Stimulated activated CD4-positive, alpha-beta T cell treated with anti-CD3 and anti-CD28 coated beads, Interleukin-15, amount 100 ng/mL, for 48 hours (primary cell): ENCODE measurements at regions not wholly inside any gene's neighbourhood (a gene's known extent, or its start where the extent isn't known, plus 50 kb on each side); places are given as distances from the start of the nearest gene placed in this dataset.

Experiments
- DNase-seq, 2 donors: peaks; one replicate each; pipeline ENCODE4 v3.0.0-alpha.2; 2020; ENCODE audit warnings: low read depth in 2 of 2

GRCh38 chr6:166010136-166010960 lies 157.3 kb downstream of the TBXT start:
- DNase-seq = no peak

- no peak for DNase-seq
Observed at GRCh38 chr6:166009385-166010031, 158.1 kb downstream of the TBXT start.

- no peak for DNase-seq
Observed at GRCh38 chr6:166008441-166009369, 158.9 kb downstream of the TBXT start.

- DNase-seq = no peak
Observed at GRCh38 chr6:166007349-166008263, 160.0 kb downstream of the TBXT start.

- DNase-seq = no peak
Observed at GRCh38 chr6:166006900-166007301, 160.8 kb downstream of the TBXT start.

GRCh38 chr6:166005944-166006899 lies 161.4 kb downstream of the TBXT start:
- no peak for DNase-seq

GRCh38 chr6:166005401-166005943 lies 162.2 kb downstream of the TBXT start:
- DNase-seq = no peak

- DNase-seq = no peak
Observed at GRCh38 chr6:166004876-166005275, 162.8 kb downstream of the TBXT start.

GRCh38 chr6:166004471-166004870 lies 163.2 kb downstream of the TBXT start:
- DNase-seq = no peak

GRCh38 chr6:166003569-166003968 lies 164.1 kb downstream of the TBXT start:
- no peak for DNase-seq

GRCh38 chr6:166001359-166001758 lies 166.3 kb downstream of the TBXT start:
- no peak for DNase-seq

GRCh38 chr6:165999279-165999678 lies 168.4 kb downstream of the TBXT start:
- DNase-seq = no peak

GRCh38 chr6:165998072-165998471 lies 169.6 kb downstream of the TBXT start:
- DNase-seq = no peak

GRCh38 chr6:165991341-165991740 lies 176.3 kb downstream of the TBXT start:
- DNase-seq = no peak

GRCh38 chr6:165990216-165990615 lies 177.4 kb downstream of the TBXT start:
- DNase-seq = no peak

- DNase-seq = no peak
Observed at GRCh38 chr6:165988757-165989456, 178.7 kb downstream of the TBXT start.

- DNase-seq = no peak
Observed at GRCh38 chr6:165988302-165988756, 179.3 kb downstream of the TBXT start.

- no peak for DNase-seq
Observed at GRCh38 chr6:165987483-165988301, 180.0 kb downstream of the TBXT start.
